HG03521 (cell line): ENCODE measurements at regions not wholly inside any gene's neighbourhood (a gene's known extent, or its start where the extent isn't known, plus 50 kb on each side); places are given as distances from the start of the nearest gene placed in this dataset.
"Not testable (repeated sequence)": the region's sequence is repeated elsewhere in the genome, so short reads cannot be mapped to it uniquely, and the experiment has no call there.

Experiments used
- ATAC-seq: cut with Tn5 transposase; IDR thresholded peaks from one replicate; pipeline ENCODE4 v1.9.1; 2021; ENCODE audit warnings: mild to moderate bottlenecking, moderate library complexity; ENCODE audit not compliant: unreplicated experiment

GRCh38 chr5:72693546-72694205, 122.8 kb upstream of the TNPO1 start:
- no peak for ATAC-seq

GRCh38 chr5:72692651-72693442, 123.6 kb upstream of the TNPO1 start:
- no peak for ATAC-seq

- no peak for ATAC-seq
These were observed 124.2 kb upstream of the TNPO1 start for GRCh38 chr5:72692231-72692637.

GRCh38 chr5:72691751-72692150, 124.7 kb upstream of the TNPO1 start:
- no peak for ATAC-seq

- no peak for ATAC-seq
These were observed 127.5 kb upstream of the TNPO1 start for GRCh38 chr5:72688916-72689315.

- no peak for ATAC-seq
These were observed 129.2 kb upstream of the TNPO1 start for GRCh38 chr5:72687288-72687687.

- no peak for ATAC-seq
These were observed 133.9 kb upstream of the TNPO1 start for GRCh38 chr5:72682561-72682960.

GRCh38 chr5:72681781-72682180, 134.7 kb upstream of the TNPO1 start:
- no peak for ATAC-seq

- no peak for ATAC-seq
These were observed 139.0 kb upstream of the TNPO1 start for GRCh38 chr5:72677447-72677846.

GRCh38 chr5:72676831-72677230, 139.6 kb upstream of the TNPO1 start:
- ATAC-seq: not testable (repeated sequence)

GRCh38 chr5:72673623-72674022, 142.8 kb upstream of the TNPO1 start:
- no peak for ATAC-seq

GRCh38 chr5:72673180-72673579, 143.3 kb upstream of the TNPO1 start:
- ATAC-seq: no peak

- no peak for ATAC-seq
These were observed 148.8 kb upstream of the TNPO1 start for GRCh38 chr5:72667708-72668107.

- no peak for ATAC-seq
These were observed 153.5 kb upstream of the TNPO1 start for GRCh38 chr5:72662936-72663335.

GRCh38 chr5:72662305-72662704, 154.2 kb upstream of the TNPO1 start:
- no peak for ATAC-seq

- ATAC-seq: no peak
These were observed 154.2 kb upstream of the ZNF366 start for GRCh38 chr5:72661405-72661804.

GRCh38 chr5:72659726-72660125, 152.5 kb upstream of the ZNF366 start:
- ATAC-seq: no peak

- ATAC-seq: no peak
These were observed 151.7 kb upstream of the ZNF366 start for GRCh38 chr5:72658761-72659540.

- ATAC-seq: no peak
These were observed 151.0 kb upstream of the ZNF366 start for GRCh38 chr5:72658161-72658560.

- no peak for ATAC-seq
These were observed 149.7 kb upstream of the ZNF366 start for GRCh38 chr5:72656756-72657513.

- ATAC-seq: no peak
These were observed 149.1 kb upstream of the ZNF366 start for GRCh38 chr5:72656331-72656730.
